ENCODE measurements at regions not wholly inside any gene's neighbourhood (a gene's known extent, or its start where the extent isn't known, plus 50 kb on each side); places are given as distances from the start of the nearest gene placed in this dataset.
"Not testable (repeated sequence)": the region's sequence is repeated elsewhere in the genome, so short reads cannot be mapped to it uniquely, and the experiment has no call there.

- Mint-ChIP-seq H3K27me3 (ENCODE audit: low read depth) (no peaks in the 10 kb centered on the region), H3K4me3 (no peak overlapping the region), H3K4me1 (ENCODE audit: low read depth) (no peaks in the 10 kb centered on the region), H3K27ac (no peak overlapping the region), H3K36me3 (ENCODE audit: low read depth) (no peaks in the 10 kb centered on the region), H3K9me3 (ENCODE audit: insufficient read depth) (peaks cover 3% of the 10 kb centered on the region)
- ChIA-PET CTCF (no interaction called here), POLR2A (no interaction called here)
- ATAC-seq (no peak), DNase-seq (no peak)
Measured at GRCh38 chr20:12112089-12112474, 194.4 kb downstream of the BTBD3 start.

GRCh38 chr20:12112665-12113064 is 195.0 kb downstream of the BTBD3 start:
- no peaks in the 10 kb centered on the region for H3K27me3 Mint-ChIP-seq (ENCODE audit: low read depth)
- H3K4me3 Mint-ChIP-seq: no peak overlapping the region
- DNase-seq (no peak), ATAC-seq (no peak)
- ChIA-PET CTCF (no interaction called here), POLR2A (no interaction called here)
- no peaks in the 10 kb centered on the region for H3K36me3 Mint-ChIP-seq (ENCODE audit: low read depth)
- peaks cover 3% of the 10 kb centered on the region for H3K9me3 Mint-ChIP-seq (ENCODE audit: insufficient read depth)
- no peak overlapping the region for H3K27ac Mint-ChIP-seq
- no peaks in the 10 kb centered on the region for H3K4me1 Mint-ChIP-seq (ENCODE audit: low read depth)

- Mint-ChIP-seq H3K4me1 (ENCODE audit: low read depth) (no peaks in the 10 kb centered on the region), H3K36me3 (ENCODE audit: low read depth) (no peaks in the 10 kb centered on the region), H3K4me3 (no peak overlapping the region), H3K9me3 (ENCODE audit: insufficient read depth) (peaks cover 3% of the 10 kb centered on the region), H3K27me3 (ENCODE audit: low read depth) (no peaks in the 10 kb centered on the region), H3K27ac (no peak overlapping the region)
- ChIA-PET CTCF (no interaction called here), POLR2A (no interaction called here)
- DNase-seq (no peak), ATAC-seq (no peak)
Measured at GRCh38 chr20:12113075-12113467, 195.4 kb downstream of the BTBD3 start.

GRCh38 chr20:12113468-12114371 is 196.0 kb downstream of the BTBD3 start:
- no peak overlapping the region for H3K27ac Mint-ChIP-seq
- H3K4me3 Mint-ChIP-seq: no peak overlapping the region
- ATAC-seq: no peak
- ChIA-PET CTCF (no interaction called here), POLR2A (no interaction called here)
- peaks cover 3% of the 10 kb centered on the region for H3K9me3 Mint-ChIP-seq (ENCODE audit: insufficient read depth)
- H3K27me3 Mint-ChIP-seq (ENCODE audit: low read depth): no peaks in the 10 kb centered on the region
- no peaks in the 10 kb centered on the region for H3K4me1 Mint-ChIP-seq (ENCODE audit: low read depth)
- no peaks in the 10 kb centered on the region for H3K36me3 Mint-ChIP-seq (ENCODE audit: low read depth)
- DNase-seq: no peak

- CTCF ChIA-PET; H3K4me1 Mint-ChIP-seq (ENCODE audit: low read depth); H3K27me3 Mint-ChIP-seq (ENCODE audit: low read depth); H3K4me3 Mint-ChIP-seq; DNase-seq; H3K9me3 Mint-ChIP-seq (ENCODE audit: insufficient read depth); H3K27ac Mint-ChIP-seq; H3K36me3 Mint-ChIP-seq (ENCODE audit: low read depth); ATAC-seq; POLR2A ChIA-PET: not testable (repeated sequence)
Measured at GRCh38 chr20:12129114-12129513, 211.4 kb downstream of the BTBD3 start.

GRCh38 chr20:12129532-12129931 is 211.8 kb downstream of the BTBD3 start:
- H3K27me3 Mint-ChIP-seq (ENCODE audit: low read depth); CTCF ChIA-PET: not testable (repeated sequence)

GRCh38 chr20:12130781-12131180 is 213.1 kb downstream of the BTBD3 start:
- ChIA-PET POLR2A (no interaction called here), CTCF (no interaction called here)
- no peaks in the 10 kb centered on the region for H3K36me3 Mint-ChIP-seq (ENCODE audit: low read depth)

More at GRCh38 chr20:12129532-12129931, 211.8 kb downstream of the BTBD3 start:
- POLR2A ChIA-PET; H3K36me3 Mint-ChIP-seq (ENCODE audit: low read depth); H3K4me1 Mint-ChIP-seq (ENCODE audit: low read depth); H3K4me3 Mint-ChIP-seq; DNase-seq; H3K27ac Mint-ChIP-seq; ATAC-seq; H3K9me3 Mint-ChIP-seq (ENCODE audit: insufficient read depth): not testable (repeated sequence)

GRCh38 chr20:12133553-12133952 is 215.9 kb downstream of the BTBD3 start:
- POLR2A ChIA-PET: no interaction called here

More at GRCh38 chr20:12130781-12131180, 213.1 kb downstream of the BTBD3 start:
- Mint-ChIP-seq H3K27me3 (ENCODE audit: low read depth) (no peaks in the 10 kb centered on the region), H3K27ac (no peak overlapping the region), H3K4me3 (no peak overlapping the region), H3K4me1 (ENCODE audit: low read depth) (no peaks in the 10 kb centered on the region), H3K9me3 (ENCODE audit: insufficient read depth) (peaks cover 5% of the 10 kb centered on the region)
- ATAC-seq (no peak), DNase-seq (no peak)

GRCh38 chr20:12145951-12146350 is 228.3 kb downstream of the BTBD3 start:
- CTCF ChIA-PET; ATAC-seq; H3K36me3 Mint-ChIP-seq (ENCODE audit: low read depth); DNase-seq; H3K27me3 Mint-ChIP-seq (ENCODE audit: low read depth); H3K4me3 Mint-ChIP-seq; H3K4me1 Mint-ChIP-seq (ENCODE audit: low read depth); H3K27ac Mint-ChIP-seq; POLR2A ChIA-PET: not testable (repeated sequence)
- peaks cover 17% of the 10 kb centered on the region for H3K9me3 Mint-ChIP-seq (ENCODE audit: insufficient read depth)

More at GRCh38 chr20:12133553-12133952, 215.9 kb downstream of the BTBD3 start:
- Mint-ChIP-seq H3K9me3 (ENCODE audit: insufficient read depth) (peaks cover 11% of the 10 kb centered on the region), H3K36me3 (ENCODE audit: low read depth) (no peaks in the 10 kb centered on the region), H3K27me3 (ENCODE audit: low read depth) (no peaks in the 10 kb centered on the region), H3K4me1 (ENCODE audit: low read depth) (no peaks in the 10 kb centered on the region), H3K27ac (no peak overlapping the region), H3K4me3 (no peak overlapping the region)
- CTCF ChIA-PET: no interaction called here
- no peak for ATAC-seq
- no peak for DNase-seq

- ChIA-PET CTCF (no interaction called here), POLR2A (no interaction called here)
- ATAC-seq (no peak), DNase-seq (no peak)
- Mint-ChIP-seq H3K27ac (no peak overlapping the region), H3K27me3 (ENCODE audit: low read depth) (no peaks in the 10 kb centered on the region), H3K9me3 (ENCODE audit: insufficient read depth) (peaks cover 7% of the 10 kb centered on the region), H3K4me1 (ENCODE audit: low read depth) (no peaks in the 10 kb centered on the region), H3K4me3 (no peak overlapping the region), H3K36me3 (ENCODE audit: low read depth) (no peaks in the 10 kb centered on the region)
Measured at GRCh38 chr20:12152996-12153395, 235.3 kb downstream of the BTBD3 start.

- ATAC-seq: no peak
- Mint-ChIP-seq H3K9me3 (ENCODE audit: insufficient read depth) (peaks cover 10% of the 10 kb centered on the region), H3K4me3 (no peak overlapping the region), H3K27ac (no peak overlapping the region), H3K36me3 (ENCODE audit: low read depth) (no peaks in the 10 kb centered on the region), H3K4me1 (ENCODE audit: low read depth) (no peaks in the 10 kb centered on the region), H3K27me3 (ENCODE audit: low read depth) (no peaks in the 10 kb centered on the region)
- CTCF ChIA-PET: no interaction called here
- POLR2A ChIA-PET: no interaction called here
- DNase-seq: no peak
Measured at GRCh38 chr20:12153628-12154027, 235.9 kb downstream of the BTBD3 start.

GRCh38 chr20:12156252-12156651 is 238.6 kb downstream of the BTBD3 start:
- H3K4me3 Mint-ChIP-seq: no peak overlapping the region
- DNase-seq (no peak), ATAC-seq (no peak)
- CTCF ChIA-PET: no interaction called here
- H3K36me3 Mint-ChIP-seq (ENCODE audit: low read depth): no peaks in the 10 kb centered on the region
- H3K4me1 Mint-ChIP-seq (ENCODE audit: low read depth): no peaks in the 10 kb centered on the region
- H3K27ac Mint-ChIP-seq: no peak overlapping the region
- no peaks in the 10 kb centered on the region for H3K27me3 Mint-ChIP-seq (ENCODE audit: low read depth)
- peaks cover 13% of the 10 kb centered on the region for H3K9me3 Mint-ChIP-seq (ENCODE audit: insufficient read depth)
- POLR2A ChIA-PET: no interaction called here

- POLR2A ChIA-PET: no interaction called here
- no peak overlapping the region for H3K4me3 Mint-ChIP-seq
- H3K4me1 Mint-ChIP-seq (ENCODE audit: low read depth): no peaks in the 10 kb centered on the region
Measured at GRCh38 chr20:12159261-12159660, 241.6 kb downstream of the BTBD3 start.

More at GRCh38 chr20:12159261-12159660, 241.6 kb downstream of the BTBD3 start:
- ATAC-seq: no peak
- no peaks in the 10 kb centered on the region for H3K36me3 Mint-ChIP-seq (ENCODE audit: low read depth)
- peaks cover 15% of the 10 kb centered on the region for H3K9me3 Mint-ChIP-seq (ENCODE audit: insufficient read depth)
- DNase-seq: no peak
- CTCF ChIA-PET: no interaction called here
- no peaks in the 10 kb centered on the region for H3K27me3 Mint-ChIP-seq (ENCODE audit: low read depth)
- H3K27ac Mint-ChIP-seq: no peak overlapping the region
